PFSK-1 (cell line): ENCODE measurements at regions not wholly inside any gene's neighbourhood (a gene's known extent, or its start where the extent isn't known, plus 50 kb on each side); places are given as distances from the start of the nearest gene placed in this dataset.

Experiments
- POLR2AphosphoS5 ChIP-seq: IDR thresholded peaks from 2 replicates; pipeline ENCODE4 v1.6.1; 2012; ENCODE audit warnings: low read depth, mild to moderate bottlenecking, control low read depth, low read length, moderate library complexity
- TAF1 ChIP-seq: IDR thresholded peaks from 2 replicates; pipeline ENCODE4 v1.6.1; 2012; ENCODE audit warnings: low read length, control low read depth, borderline replicate concordance; ENCODE audit not compliant: insufficient read depth

- TF ChIP-seq POLR2AphosphoS5 = no peak
- no peak for TF ChIP-seq TAF1
Measured at GRCh38 chr4:180866933-180867643, 1376.1 kb upstream of the TENM3 start.
